Left lung (tissue), 4 donors: ENCODE measurements at regions not wholly inside any gene's neighbourhood (a gene's known extent, or its start where the extent isn't known, plus 50 kb on each side); places are given as distances from the start of the nearest gene placed in this dataset.

Experiments
- ATAC-seq: fragments of 200-7000 bp; cut with Tn5 transposase; one replicate; pipeline ENCODE4 v1.9.1; 2020; ENCODE audit warnings: moderate library complexity
- DNase-seq, 4 donors: peaks; one replicate each; pipeline ENCODE4 v3.0.0-alpha.2; 2013 to 2020
- H3K27ac ChIP-seq, 2 donors: fragments of 200-600 bp; sonication (generic) in 1 of 2; one replicate each; pipeline versions ENCODE4 v1.5.0 to v1.8.0; 2020 to 2021
- H3K27me3 ChIP-seq, 2 donors: fragments of 200-600 bp; sonication (generic) in 1 of 2; one replicate each; pipeline versions ENCODE4 v1.5.0 to v1.8.0; 2020 to 2021
- H3K36me3 ChIP-seq, 2 donors: fragments of 200-600 bp; sonication (generic) in 1 of 2; one replicate each; pipeline versions ENCODE4 v1.5.0 to v1.8.0; 2020 to 2021
- H3K4me1 ChIP-seq, 2 donors: fragments of 200-600 bp; one replicate each; pipeline ENCODE4 v1.8.0; 2021
- H3K4me3 ChIP-seq, 2 donors: fragments of 200-600 bp; sonication (generic) in 1 of 2; one replicate each; pipeline versions ENCODE4 v1.5.0 to v1.8.0; 2020 to 2021; ENCODE audit warnings: mild to moderate bottlenecking in 1 of 2
- H3K9me3 ChIP-seq, 2 donors: fragments of 200-600 bp; sonication (generic) in 1 of 2; one replicate each; pipeline versions ENCODE4 v1.5.0 to v1.8.0; 2020 to 2021
- CTCF ChIP-seq, 2 donors: fragments of 200-600 bp; sonication (generic) in 1 of 2; IDR thresholded peaks; one replicate each; pipeline versions ENCODE4 v1.5.0 to v1.8.0; 2021; ENCODE audit warnings: antibody characterized with exemption in 2 of 2
- intact Hi-C, 2 donors: fragments of 100-400 bp; cut with DNase I; formaldehyde crosslinking; loops; one replicate each; pipeline versions ENCODE4 v1.11.2 to v1.14.2; 2022
- donor health status: DM: no; HTN: yes; CAD: no.
- donor health status: DM: no; HTN: no; CAD: no.

- DNase-seq (no peak), ATAC-seq (no peak)
- Histone ChIP-seq H3K4me3 (no peak overlapping the region), H3K36me3 (no peaks in the 10 kb centered on the region), H3K4me1 (peaks cover 0 to 9% of the 10 kb centered on the region in 2 donors), H3K9me3 (no peaks in the 10 kb centered on the region), H3K27ac (no peak overlapping the region), H3K27me3 (no peaks in the 10 kb centered on the region)
- intact Hi-C loops = no loop called here
- no peak for TF ChIP-seq CTCF (IDR thresholded peaks at IDR 0.05)
These were observed 612.1 kb downstream of the EBF1 start for GRCh38 chr5:158487664-158488063.

- H3K36me3 ChIP-seq = no peaks in the 10 kb centered on the region
- H3K9me3 ChIP-seq = no peaks in the 10 kb centered on the region
- intact Hi-C loops = no loop called here
- no peak for DNase-seq
- ATAC-seq = no peak
- no peak overlapping the region for H3K27ac ChIP-seq
- H3K4me3 ChIP-seq = no peak overlapping the region
- peaks cover 0 to 9% of the 10 kb centered on the region in 2 donors for H3K4me1 ChIP-seq
- no peak for TF ChIP-seq CTCF (IDR thresholded peaks at IDR 0.05)
- no peaks in the 10 kb centered on the region for H3K27me3 ChIP-seq
These were observed 612.6 kb downstream of the EBF1 start for GRCh38 chr5:158487156-158487555.

GRCh38 chr5:158486566-158486965 lies 613.1 kb downstream of the EBF1 start:
- no peak for ATAC-seq
- DNase-seq = no peak
- Histone ChIP-seq H3K4me1 (peaks cover 0 to 9% of the 10 kb centered on the region in 2 donors), H3K9me3 (no peaks in the 10 kb centered on the region), H3K4me3 (no peak overlapping the region), H3K27me3 (no peaks in the 10 kb centered on the region), H3K36me3 (no peaks in the 10 kb centered on the region), H3K27ac (no peak overlapping the region)
- intact Hi-C loops = no loop called here
- TF ChIP-seq CTCF (IDR thresholded peaks at IDR 0.05) = no peak

- DNase-seq (peak in 1 of 4 donors; percentile 43), ATAC-seq (peak; percentile 86)
- H3K4me1 ChIP-seq = peaks cover 0 to 9% of the 10 kb centered on the region in 2 donors
- no peak for TF ChIP-seq CTCF (IDR thresholded peaks at IDR 0.05)
- intact Hi-C loops = no loop called here
- no peaks in the 10 kb centered on the region for H3K27me3 ChIP-seq
- no peak overlapping the region for H3K27ac ChIP-seq
- H3K4me3 ChIP-seq = no peak overlapping the region
- no peaks in the 10 kb centered on the region for H3K9me3 ChIP-seq
- H3K36me3 ChIP-seq = no peaks in the 10 kb centered on the region
These were observed 614.1 kb downstream of the EBF1 start for GRCh38 chr5:158485604-158486081.

- peaks cover 0 to 9% of the 10 kb centered on the region in 2 donors for H3K4me1 ChIP-seq
- no peaks in the 10 kb centered on the region for H3K9me3 ChIP-seq
- H3K27me3 ChIP-seq = no peaks in the 10 kb centered on the region
- no peak for DNase-seq
- no peak for TF ChIP-seq CTCF (IDR thresholded peaks at IDR 0.05)
- intact Hi-C loops = no loop called here
- peak; percentile 34 for ATAC-seq
- no peak overlapping the region for H3K27ac ChIP-seq
- H3K4me3 ChIP-seq = no peak overlapping the region
- H3K36me3 ChIP-seq = no peaks in the 10 kb centered on the region
These were observed 614.7 kb downstream of the EBF1 start for GRCh38 chr5:158485047-158485446.
